ENCODE measurements at regions not wholly inside any gene's neighbourhood (a gene's known extent, or its start where the extent isn't known, plus 50 kb on each side); places are given as distances from the start of the nearest gene placed in this dataset.

DNA sequence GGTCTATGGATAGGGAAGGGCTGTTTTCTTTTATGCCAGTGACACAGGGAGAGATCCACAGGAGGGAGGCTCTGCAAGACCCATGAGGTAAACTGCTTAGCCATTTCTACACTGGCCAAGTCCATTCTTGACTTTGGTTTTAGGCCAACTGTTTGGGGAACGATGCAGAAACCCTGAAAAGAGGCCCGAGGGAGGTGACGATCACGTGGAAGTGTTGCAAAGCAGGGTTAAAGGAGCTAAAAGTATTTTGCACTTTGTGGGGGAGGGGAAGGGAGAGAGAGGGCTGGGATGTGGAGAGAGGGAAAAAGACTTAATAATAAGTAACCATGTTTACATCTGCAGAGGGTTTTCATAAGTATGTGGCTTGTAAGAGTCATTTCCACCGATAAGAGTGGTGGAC lies 239.7 kb downstream of the EMX2 start:
- Mint-ChIP-seq H3K9me3 (ENCODE audit: low read depth) (no peaks in the 10 kb centered on the region), H3K4me1 (no peaks in the 10 kb centered on the region), H3K4me3 (no peak overlapping the region), H3K36me3 (ENCODE audit: low read depth) (no peaks in the 10 kb centered on the region), H3K27me3 (peaks cover 7% of the 10 kb centered on the region), H3K27ac (no peak overlapping the region)
- ChIA-PET POLR2A (no interaction called here), CTCF (no interaction called here)
- intact Hi-C loops (cut with DNase I, micrococcal nuclease), result no loop called here
- no peak for DNase-seq
- ATAC-seq, result no peak

GRCh38 chr10:117783698-117784395 lies 241.3 kb downstream of the EMX2 start:
- DNase-seq, result no peak
- Mint-ChIP-seq H3K36me3 (ENCODE audit: low read depth) (no peaks in the 10 kb centered on the region), H3K4me1 (no peaks in the 10 kb centered on the region), H3K27me3 (peaks cover 4% of the 10 kb centered on the region), H3K4me3 (no peak overlapping the region), H3K9me3 (ENCODE audit: low read depth) (no peaks in the 10 kb centered on the region), H3K27ac (no peak overlapping the region)
- CTCF ChIA-PET, result no interaction called here
- no peak for ATAC-seq
- intact Hi-C loops (cut with DNase I, micrococcal nuclease), result no loop called here
- POLR2A ChIA-PET, result no interaction called here

DNA sequence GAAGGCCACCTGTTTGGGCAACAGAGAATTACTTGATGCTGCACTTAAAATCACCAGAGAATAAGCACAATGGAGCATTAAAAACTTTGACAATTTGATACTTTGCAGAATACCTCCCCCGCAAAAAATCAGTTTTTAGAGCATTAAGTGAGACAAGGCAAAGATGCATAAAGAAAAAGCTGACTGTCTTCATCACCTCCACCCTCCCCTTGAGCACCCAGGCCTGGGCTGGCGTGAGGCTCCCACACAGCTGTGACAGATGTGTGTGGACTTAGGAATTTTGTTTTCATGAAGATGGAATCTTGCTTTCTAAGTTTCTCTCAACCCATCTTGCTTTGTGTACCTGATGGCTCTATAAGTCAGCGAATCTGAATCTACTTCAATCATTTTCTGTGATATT lies 242.2 kb downstream of the EMX2 start:
- Mint-ChIP-seq H3K36me3 (ENCODE audit: low read depth) (no peaks in the 10 kb centered on the region), H3K9me3 (ENCODE audit: low read depth) (no peaks in the 10 kb centered on the region), H3K27ac (no peak overlapping the region), H3K27me3 (peaks cover 4% of the 10 kb centered on the region), H3K4me1 (no peaks in the 10 kb centered on the region), H3K4me3 (no peak overlapping the region)
- no peak for ATAC-seq
- ChIA-PET CTCF (interaction anchor here (1.7 kb wide), 1 partner anchor 15 kb away, joined by 5 read pairs; no protein-coding TSS in a partner anchor), POLR2A (no interaction called here)
- DNase-seq, result no peak
- intact Hi-C loops (cut with DNase I, micrococcal nuclease), result no loop called here

DNA sequence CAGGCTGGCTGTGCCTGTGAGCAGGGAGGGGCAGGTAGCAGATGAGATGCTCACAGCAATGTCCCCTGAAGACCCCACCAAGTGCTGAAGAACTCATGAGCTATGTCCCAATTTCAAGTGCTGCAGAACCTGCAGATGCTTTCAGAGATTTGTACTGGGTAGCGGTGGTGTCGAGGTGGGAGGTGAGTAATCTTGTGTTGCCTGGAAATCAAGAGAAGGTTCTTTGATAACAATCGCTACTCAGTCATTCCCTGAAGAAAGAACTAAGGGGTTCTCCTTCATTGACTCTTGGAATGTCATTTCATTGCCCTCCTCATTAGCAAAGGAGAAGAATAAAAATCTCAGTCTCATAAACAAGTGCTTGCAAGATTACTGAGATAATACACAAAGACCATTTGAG lies 246.4 kb downstream of the EMX2 start:
- no peaks in the 10 kb centered on the region for H3K36me3 Mint-ChIP-seq (ENCODE audit: low read depth)
- H3K27ac Mint-ChIP-seq, result no peak overlapping the region
- ATAC-seq (no peak), DNase-seq (no peak)
- no peaks in the 10 kb centered on the region for H3K9me3 Mint-ChIP-seq (ENCODE audit: low read depth)
- POLR2A ChIA-PET, result no interaction called here
- no peaks in the 10 kb centered on the region for H3K4me1 Mint-ChIP-seq
- H3K4me3 Mint-ChIP-seq, result no peak overlapping the region
- H3K27me3 Mint-ChIP-seq, result no peaks in the 10 kb centered on the region
- CTCF ChIA-PET, result no interaction called here
- intact Hi-C loops (cut with DNase I, micrococcal nuclease), result no loop called here

DNA sequence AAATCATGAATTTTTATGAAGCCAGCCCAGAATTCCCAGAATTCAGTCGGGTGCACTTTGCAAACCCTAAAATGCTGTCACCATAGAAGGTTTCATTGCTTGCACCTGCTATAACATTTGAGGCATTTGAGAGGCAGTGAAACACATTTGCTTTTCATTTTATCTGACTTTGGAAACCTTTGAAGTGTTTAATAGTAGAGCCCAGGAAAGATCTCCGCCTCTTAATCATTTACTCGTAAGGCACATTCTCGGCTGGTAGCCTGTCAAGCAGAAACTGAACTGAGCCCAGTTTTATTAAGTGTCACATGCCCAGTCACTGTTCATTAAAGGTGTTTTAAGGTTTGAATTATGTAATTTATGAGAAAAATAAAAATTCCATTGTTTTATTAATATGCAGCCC lies 247.6 kb downstream of the EMX2 start:
- Mint-ChIP-seq H3K9me3 (ENCODE audit: low read depth) (no peaks in the 10 kb centered on the region), H3K36me3 (ENCODE audit: low read depth) (no peaks in the 10 kb centered on the region), H3K27me3 (no peaks in the 10 kb centered on the region), H3K4me3 (no peak overlapping the region), H3K4me1 (no peaks in the 10 kb centered on the region), H3K27ac (no peak overlapping the region)
- no peak for DNase-seq
- ChIA-PET CTCF (no interaction called here), POLR2A (no interaction called here)
- ATAC-seq, result no peak
- intact Hi-C loops (cut with DNase I, micrococcal nuclease), result no loop called here

- no peak overlapping the region for H3K4me3 Mint-ChIP-seq
- ChIA-PET CTCF (interaction anchor here (0.6 kb wide), 1 partner anchor 1214 kb away, joined by 3 read pairs; no protein-coding TSS in a partner anchor), POLR2A (no interaction called here)
These were observed 248.1 kb downstream of the EMX2 start for GRCh38 chr10:117790621-117791020.

DNA sequence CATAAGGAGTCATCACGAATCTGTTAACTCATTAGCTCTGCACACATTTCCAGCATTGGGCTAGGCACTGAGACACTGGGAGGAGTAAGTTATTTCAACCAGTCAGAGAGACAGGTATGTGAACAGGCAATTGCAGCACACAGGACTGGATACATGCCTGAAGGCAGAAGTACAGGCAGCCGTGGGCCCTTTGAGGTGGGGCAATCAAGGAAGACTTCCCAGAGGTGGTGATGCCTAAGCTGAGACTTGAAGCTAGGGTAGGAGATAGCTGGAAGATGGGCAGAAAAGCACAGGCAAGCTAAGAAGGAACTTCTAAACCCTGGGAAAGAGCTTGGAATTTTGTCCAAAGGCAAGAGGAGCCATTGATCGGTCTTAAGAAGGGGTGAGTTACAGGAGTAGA lies 249.7 kb downstream of the EMX2 start:
- Mint-ChIP-seq H3K27me3 (no peaks in the 10 kb centered on the region), H3K36me3 (ENCODE audit: low read depth) (no peaks in the 10 kb centered on the region), H3K27ac (no peak overlapping the region), H3K4me1 (no peaks in the 10 kb centered on the region), H3K4me3 (no peak overlapping the region), H3K9me3 (ENCODE audit: low read depth) (no peaks in the 10 kb centered on the region)
- no peak for DNase-seq
- intact Hi-C loops (cut with DNase I, micrococcal nuclease), result no loop called here
- CTCF ChIA-PET, result no interaction called here
- POLR2A ChIA-PET, result no interaction called here
- no peak for ATAC-seq

More at GRCh38 chr10:117790621-117791020, 248.1 kb downstream of the EMX2 start:
- DNase-seq, result no peak
- intact Hi-C loops (cut with DNase I, micrococcal nuclease), result no loop called here
- Mint-ChIP-seq H3K4me1 (no peaks in the 10 kb centered on the region), H3K9me3 (ENCODE audit: low read depth) (no peaks in the 10 kb centered on the region), H3K36me3 (ENCODE audit: low read depth) (no peaks in the 10 kb centered on the region), H3K27ac (no peak overlapping the region), H3K27me3 (no peaks in the 10 kb centered on the region)
- ATAC-seq, result no peak

DNA sequence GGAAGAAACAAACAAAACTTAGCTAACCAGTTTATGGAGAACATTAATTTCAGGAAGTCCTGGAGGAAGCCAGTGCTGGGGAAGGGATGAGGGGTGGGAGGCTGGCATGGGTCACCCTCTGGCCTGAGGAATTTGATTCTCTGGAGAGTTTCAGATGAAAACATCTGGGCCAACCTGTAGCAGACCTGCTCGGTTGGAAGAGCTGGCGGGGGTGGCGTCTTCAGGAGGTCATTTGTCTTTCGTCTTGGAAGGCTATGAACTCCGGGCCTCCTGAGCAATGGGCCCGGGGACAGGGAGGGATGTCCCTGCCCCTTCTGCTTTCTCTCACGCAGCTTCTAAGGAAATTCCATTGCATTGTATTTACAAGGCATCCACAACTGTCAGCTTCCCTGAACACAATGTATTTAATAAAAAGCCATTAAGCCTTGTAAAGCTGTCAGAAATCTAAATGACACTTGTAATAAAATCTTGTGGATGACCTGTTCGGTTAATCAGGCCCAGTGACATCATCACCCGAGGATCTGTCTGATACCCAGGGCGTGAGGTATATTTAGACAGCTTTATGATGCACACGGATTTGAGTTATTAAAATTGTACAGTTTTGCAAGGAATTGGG lies 250.5 kb downstream of the RAB11FIP2 start:
- ATAC-seq, result no peak
- Mint-ChIP-seq H3K4me3 (no peak overlapping the region), H3K4me1 (no peaks in the 10 kb centered on the region), H3K36me3 (ENCODE audit: low read depth) (no peaks in the 10 kb centered on the region), H3K27me3 (no peaks in the 10 kb centered on the region), H3K9me3 (ENCODE audit: low read depth) (no peaks in the 10 kb centered on the region), H3K27ac (no peak overlapping the region)
- POLR2A ChIA-PET, result no interaction called here
- no peak for DNase-seq
- intact Hi-C loops (cut with DNase I, micrococcal nuclease), result no loop called here
- CTCF ChIA-PET, result no interaction called here

DNA sequence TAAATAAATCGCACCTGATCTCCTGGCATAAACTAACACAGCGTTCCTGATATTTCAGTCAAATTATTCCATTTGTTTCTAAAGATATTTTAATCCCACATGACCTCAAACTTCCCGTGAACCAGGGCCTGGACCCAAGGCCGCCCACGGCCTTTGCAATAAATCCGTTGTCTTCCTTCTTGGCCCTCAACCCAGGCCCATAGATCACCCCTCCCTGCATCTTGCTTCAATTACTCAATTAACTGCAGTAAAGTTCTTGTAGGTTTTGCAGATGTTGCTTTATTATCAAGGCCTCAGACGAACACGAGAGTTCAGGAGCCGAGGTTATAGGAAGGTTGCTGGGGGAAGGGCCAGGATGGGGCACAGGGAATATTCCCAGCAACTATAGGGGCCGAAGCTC lies 249.4 kb downstream of the RAB11FIP2 start:
- ChIA-PET POLR2A (no interaction called here), CTCF (no interaction called here)
- Mint-ChIP-seq H3K9me3 (ENCODE audit: low read depth) (no peaks in the 10 kb centered on the region), H3K4me1 (no peaks in the 10 kb centered on the region), H3K27me3 (no peaks in the 10 kb centered on the region), H3K36me3 (ENCODE audit: low read depth) (no peaks in the 10 kb centered on the region), H3K4me3 (no peak overlapping the region), H3K27ac (no peak overlapping the region)
- DNase-seq, result no peak
- ATAC-seq, result no peak
- intact Hi-C loops (cut with DNase I, micrococcal nuclease), result no loop called here

GRCh38 chr10:117801691-117802090 lies 245.1 kb downstream of the RAB11FIP2 start:
- POLR2A ChIA-PET, result no interaction called here
- Mint-ChIP-seq H3K36me3 (ENCODE audit: low read depth) (no peaks in the 10 kb centered on the region), H3K4me1 (no peaks in the 10 kb centered on the region), H3K9me3 (ENCODE audit: low read depth) (no peaks in the 10 kb centered on the region), H3K27ac (no peak overlapping the region), H3K27me3 (peaks cover 3% of the 10 kb centered on the region), H3K4me3 (no peak overlapping the region)
- DNase-seq (no peak), ATAC-seq (no peak)
- intact Hi-C loops (cut with DNase I, micrococcal nuclease), result no loop called here
- CTCF ChIA-PET, result no interaction called here

- Mint-ChIP-seq H3K4me3 (no peak overlapping the region), H3K36me3 (ENCODE audit: low read depth) (no peaks in the 10 kb centered on the region), H3K27ac (no peak overlapping the region), H3K4me1 (no peaks in the 10 kb centered on the region), H3K27me3 (peaks cover 3% of the 10 kb centered on the region), H3K9me3 (ENCODE audit: low read depth) (peaks cover 5% of the 10 kb centered on the region)
- intact Hi-C loops (cut with DNase I, micrococcal nuclease), result no loop called here
- ChIA-PET CTCF (no interaction called here), POLR2A (no interaction called here)
- ATAC-seq (no peak), DNase-seq (no peak)
These were observed 242.2 kb downstream of the RAB11FIP2 start for GRCh38 chr10:117804470-117805011.

GRCh38 chr10:117805139-117805538 lies 241.6 kb downstream of the RAB11FIP2 start:
- peaks cover 3% of the 10 kb centered on the region for H3K27me3 Mint-ChIP-seq
- intact Hi-C loops (cut with DNase I, micrococcal nuclease), result no loop called here
- peaks cover 8% of the 10 kb centered on the region for H3K9me3 Mint-ChIP-seq (ENCODE audit: low read depth)
- H3K4me1 Mint-ChIP-seq, result no peaks in the 10 kb centered on the region
- ChIA-PET CTCF (no interaction called here), POLR2A (no interaction called here)
- no peak overlapping the region for H3K4me3 Mint-ChIP-seq
- ATAC-seq (no peak), DNase-seq (no peak)
- no peak overlapping the region for H3K27ac Mint-ChIP-seq
- H3K36me3 Mint-ChIP-seq (ENCODE audit: low read depth), result no peaks in the 10 kb centered on the region
